ENCODE measurements at regions not wholly inside any gene's neighbourhood (a gene's known extent, or its start where the extent isn't known, plus 50 kb on each side); places are given as distances from the start of the nearest gene placed in this dataset.
"Not testable (repeated sequence)": the region's sequence is repeated elsewhere in the genome, so short reads cannot be mapped to it uniquely, and the experiment has no call there.

DNA sequence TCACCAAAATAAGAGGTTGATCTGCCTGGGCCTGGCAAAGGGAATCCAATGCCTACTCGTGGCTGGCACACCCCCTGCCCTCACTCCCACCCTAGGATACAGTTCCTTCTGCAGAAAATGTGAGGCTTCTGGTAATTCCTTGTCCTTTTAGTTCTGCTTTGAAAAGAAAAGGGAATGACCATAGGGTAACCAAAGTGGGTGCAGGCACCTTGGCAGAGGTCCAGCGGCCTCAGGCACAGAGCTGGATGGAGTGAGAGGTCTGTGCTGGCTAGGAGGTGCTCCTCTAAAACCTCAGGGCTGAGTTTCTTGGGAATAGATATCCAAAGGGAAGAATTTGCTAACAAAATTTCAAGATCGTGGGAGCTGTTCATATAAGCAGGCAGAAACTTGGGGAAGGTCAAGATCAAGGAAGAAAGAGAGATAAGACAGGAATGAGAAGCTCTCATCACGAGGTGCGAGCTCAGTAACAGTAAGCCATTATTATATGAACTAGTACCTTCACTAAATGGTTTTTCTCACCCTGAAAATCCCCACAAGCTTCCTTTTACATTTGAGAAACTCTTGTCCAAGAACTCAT, 293.1 kb upstream of the LYPLAL1 start:
- ATAC-seq, result no peak

DNA sequence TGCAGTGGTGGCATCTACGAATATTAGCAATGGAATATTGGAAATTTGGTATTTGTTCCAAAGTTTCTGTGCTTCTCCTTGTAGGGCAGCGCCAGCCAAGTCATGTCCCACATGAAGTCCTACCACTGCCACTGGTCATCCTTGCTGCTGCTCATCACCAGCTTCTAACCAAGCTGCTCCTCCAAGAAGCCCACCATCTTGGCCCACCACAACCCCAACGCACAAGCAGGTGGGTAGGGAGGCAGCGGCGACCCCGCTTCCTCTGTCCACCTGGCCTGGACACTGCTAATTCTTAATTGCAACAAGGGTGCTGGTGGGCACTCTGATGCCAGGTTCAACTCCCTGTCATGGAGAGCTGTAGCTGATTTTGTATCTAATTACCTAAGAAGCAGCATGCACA, 291.2 kb upstream of the LYPLAL1 start:
- no peak for ATAC-seq

DNA sequence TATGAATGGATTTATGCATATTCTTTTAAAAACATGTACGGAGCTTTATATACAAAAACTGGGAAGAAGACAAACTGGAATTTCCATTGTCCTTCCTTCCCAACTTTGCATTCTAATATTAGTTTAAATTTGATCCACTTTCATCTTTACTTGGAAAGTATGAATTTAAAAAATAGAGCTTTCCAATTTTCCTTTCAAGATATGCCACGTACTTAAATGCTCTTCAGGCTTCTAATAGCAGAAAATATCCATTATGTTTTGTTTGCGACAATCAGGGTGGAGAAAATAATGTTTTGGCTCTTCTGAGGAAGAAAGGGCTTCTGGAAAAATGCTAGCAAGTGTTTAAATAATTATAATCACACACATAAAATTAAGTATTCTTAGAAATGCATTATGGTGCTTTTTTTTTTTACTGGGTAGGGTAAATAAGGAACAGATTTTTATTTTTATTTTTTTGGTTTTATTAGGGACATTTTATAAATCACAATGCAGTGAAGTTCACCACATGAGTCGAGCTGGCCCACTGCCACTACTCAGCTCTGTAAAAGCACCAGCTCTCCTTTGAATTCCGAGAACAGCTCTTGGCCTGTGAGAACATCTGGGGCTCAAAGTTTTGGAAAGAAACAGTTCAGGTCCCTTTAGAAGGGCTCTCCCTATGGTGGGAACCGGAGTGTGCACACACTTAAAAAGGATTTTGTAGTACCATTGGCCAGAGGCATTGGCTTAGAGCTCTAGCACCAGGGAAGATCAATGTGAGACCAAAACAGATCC, 287.4 kb upstream of the LYPLAL1 start:
- ATAC-seq, result no peak

DNA sequence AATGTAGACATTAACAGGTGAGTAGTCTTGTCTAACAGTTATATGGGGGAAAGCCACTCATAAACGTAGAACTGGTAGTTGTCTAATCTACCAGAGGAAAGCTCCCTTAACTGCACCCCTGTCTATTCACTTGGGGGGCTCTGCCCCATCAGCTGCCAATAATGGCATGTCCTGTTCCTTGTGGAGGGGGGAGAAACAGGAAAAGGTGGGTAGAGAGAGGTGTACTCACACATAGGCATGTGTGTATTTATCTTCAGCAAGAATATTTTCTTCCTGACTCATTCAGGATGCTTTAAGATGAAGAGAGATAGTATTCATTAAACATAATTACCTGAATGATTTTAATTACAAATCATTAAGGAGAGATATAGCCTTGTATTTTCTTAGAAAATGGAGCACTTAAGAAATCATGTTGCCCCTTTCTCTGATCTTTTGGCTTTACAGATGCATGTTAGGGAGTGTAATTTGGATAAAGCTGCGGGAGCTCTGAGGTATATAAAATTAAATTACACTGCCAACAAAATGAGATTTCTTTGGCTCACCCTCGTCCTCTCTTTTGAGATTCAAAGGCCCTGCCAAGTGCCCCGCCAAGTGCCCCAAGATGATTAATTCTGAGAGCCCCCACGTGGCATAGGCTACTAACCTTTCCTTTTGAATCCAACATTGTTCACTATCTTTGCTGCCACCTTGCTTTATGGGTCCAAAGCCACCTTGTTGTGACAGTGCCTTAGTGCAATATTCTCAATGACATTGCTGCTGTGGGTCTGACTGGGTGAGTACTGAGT, 286.3 kb upstream of the LYPLAL1 start:
- ATAC-seq, result no peak

DNA sequence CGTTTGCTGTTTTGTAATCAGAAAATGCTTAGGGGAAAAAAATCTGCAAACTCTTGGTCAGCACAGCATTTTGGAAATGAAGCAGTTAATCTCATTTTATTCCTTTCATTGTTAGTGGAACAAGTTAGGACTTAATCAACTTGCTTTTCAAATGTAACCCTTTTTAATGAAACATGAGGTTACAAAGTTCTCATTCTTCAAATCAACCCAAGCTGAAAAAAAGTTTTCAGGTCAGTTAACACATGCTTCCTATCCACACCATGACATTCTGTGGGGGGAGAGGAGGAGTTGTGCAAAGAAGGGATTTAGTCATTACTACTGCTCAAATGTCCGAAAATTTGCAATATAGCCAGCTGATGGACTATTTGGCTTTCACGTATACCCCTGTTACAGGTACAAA, 283.2 kb upstream of the LYPLAL1 start:
- no peak for ATAC-seq

DNA sequence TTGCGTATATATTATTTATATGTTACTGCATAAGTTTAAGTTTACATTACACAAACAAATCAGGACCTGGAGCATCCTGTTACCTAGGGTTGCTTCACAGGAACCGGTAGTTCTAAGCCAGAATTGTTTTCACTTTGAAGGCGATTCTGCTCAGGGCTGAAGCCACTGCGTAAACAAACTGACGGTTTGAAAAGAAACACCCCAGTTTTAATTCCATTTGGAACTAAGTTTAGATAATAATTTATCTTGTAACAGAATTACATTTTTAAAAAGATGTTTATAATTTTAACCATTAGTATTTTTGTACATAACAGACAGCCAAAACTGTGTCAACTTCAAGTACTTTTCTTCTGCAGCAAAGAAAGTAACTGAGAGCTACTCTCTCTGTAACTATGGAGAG, 282.1 kb upstream of the LYPLAL1 start:
- ATAC-seq, result no peak

DNA sequence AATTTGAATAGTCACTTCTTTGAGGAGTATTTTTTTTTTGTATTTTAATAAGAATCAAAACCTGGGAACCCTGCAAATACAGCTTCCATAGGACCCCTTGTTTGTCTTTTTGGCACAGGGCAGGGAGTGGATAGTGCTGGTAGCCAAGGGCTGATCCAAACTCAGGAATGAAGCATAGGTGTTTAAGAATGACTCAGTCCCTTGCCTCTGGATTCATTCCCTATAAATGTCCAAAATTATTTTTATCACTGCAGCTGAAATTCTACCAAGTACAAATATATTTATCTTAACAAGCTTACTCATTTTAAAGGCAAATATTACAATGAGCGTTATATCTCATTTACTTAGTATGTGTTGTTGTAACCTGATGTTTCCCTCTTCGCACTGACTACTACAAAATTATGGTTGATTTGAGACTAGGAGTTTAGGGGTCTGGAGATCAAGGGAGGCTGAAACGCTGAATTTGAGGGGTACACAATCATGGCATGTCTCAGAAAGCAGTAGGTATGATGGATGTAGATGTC, 278.6 kb upstream of the LYPLAL1 start:
- no peak for ATAC-seq

DNA sequence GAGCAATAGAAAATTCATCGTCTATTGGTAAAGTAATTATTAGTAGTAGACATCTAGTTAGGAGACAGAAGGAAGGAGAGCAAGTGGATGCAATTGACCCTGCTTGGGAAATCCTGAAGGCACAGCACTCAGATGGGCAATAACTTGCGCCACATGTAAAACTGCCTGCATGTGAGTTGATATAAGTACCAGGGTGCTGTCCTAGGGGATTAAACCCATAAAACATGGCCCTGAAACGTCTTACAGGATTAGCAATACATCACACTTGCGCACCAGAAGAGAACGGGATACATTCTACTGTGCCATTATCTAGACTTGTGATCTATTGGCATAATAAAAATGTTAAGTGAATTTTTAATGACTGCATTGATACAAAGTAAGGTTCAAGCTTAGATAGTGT, 277.5 kb upstream of the LYPLAL1 start:
- no peak for ATAC-seq

DNA sequence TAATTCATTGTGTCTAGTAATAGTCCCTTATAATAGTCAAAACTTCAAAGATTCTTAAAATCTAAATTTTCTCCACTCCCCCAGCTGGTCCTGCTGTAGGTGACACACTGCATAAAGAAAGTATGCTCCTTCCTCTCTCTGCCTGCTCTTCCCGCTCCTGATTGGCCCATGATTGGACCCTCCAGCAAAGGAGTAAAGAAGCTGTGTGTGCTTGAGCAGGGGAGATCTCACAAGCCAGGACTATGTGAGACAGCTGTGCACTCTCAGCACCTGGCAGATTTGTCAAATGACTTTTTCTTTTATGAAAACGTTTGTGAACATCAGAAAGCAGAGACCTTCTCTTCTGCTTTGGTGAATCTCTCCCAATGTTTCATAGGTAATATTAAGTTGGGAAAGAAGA, 274.8 kb upstream of the LYPLAL1 start:
- ATAC-seq, result no peak

DNA sequence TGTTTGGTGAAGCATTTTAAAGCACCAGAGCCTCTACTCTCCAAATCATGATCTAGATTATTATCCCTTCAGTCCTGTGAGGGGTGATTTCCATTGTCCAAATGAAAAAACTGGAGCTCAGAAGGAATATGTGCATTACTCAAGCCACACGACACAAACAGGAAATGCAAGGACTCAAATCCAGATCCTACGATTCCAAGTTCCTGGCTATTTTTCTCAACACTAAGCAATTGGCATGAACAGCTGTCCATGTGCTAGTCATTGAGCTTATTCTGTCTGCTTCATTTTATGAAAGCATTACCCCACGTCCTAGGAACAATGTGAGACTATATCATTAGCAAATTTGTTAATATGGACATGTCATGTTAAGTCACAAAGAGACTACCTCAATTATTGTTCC, 273.1 kb upstream of the LYPLAL1 start:
- ATAC-seq, result no peak

DNA sequence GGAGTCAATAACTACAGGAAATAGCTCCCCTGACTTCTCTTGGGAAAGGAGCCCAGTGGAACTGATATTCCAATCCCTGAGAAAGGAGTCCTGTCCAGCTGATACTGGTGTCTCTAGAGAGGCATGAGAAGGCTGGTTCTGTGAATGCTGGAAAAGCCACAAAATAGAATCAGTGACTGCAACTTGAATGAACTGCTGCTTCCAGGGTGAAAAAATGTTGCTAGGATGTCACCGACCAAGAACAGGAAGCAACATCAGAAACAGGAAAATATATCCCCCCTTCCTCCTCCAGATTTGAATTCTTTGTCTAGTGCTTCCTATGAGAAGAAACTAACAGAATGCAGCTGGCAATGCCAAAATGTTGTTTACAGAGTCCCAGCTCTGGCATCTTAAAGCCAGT, 269.3 kb upstream of the LYPLAL1 start:
- no peak for ATAC-seq

DNA sequence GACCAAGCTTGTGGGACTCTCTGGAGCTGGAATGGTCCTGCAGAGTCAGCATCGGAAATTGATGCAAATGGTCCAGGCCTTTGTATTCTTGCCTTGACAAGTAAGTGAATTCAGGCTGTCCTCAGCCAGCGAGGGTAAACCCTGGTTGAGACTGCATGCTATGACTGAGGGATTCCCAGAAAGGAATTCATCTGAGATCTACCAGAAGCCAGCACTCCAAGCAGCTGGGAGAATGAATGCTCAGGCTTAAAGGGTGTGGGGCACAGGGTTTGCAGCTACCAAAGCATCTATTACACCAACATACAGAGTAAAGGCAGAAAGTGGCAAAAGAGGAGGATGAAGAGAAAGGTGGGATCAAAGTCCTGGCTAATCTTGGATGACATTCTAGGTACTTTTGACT, 257.0 kb upstream of the LYPLAL1 start:
- ATAC-seq, result no peak

DNA sequence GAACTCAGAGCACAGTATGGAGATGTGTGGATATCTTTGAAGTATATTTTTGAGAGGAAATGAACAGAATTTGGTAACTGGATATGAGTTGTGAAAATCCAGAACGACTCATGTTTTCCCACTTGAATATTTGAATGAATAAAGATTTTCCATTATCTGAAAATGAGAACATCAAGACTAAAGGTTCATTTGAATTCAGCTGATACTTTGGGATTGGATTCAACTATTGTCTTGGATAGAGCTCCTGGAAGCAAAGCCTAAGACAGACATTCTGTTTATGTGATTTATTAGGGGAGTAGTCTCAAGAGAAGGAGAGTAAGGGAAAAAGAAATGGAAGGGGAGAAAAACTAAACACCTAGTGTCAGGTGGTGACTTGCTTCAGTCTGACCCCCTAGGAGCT, 256.0 kb upstream of the LYPLAL1 start:
- ATAC-seq, result no peak

DNA sequence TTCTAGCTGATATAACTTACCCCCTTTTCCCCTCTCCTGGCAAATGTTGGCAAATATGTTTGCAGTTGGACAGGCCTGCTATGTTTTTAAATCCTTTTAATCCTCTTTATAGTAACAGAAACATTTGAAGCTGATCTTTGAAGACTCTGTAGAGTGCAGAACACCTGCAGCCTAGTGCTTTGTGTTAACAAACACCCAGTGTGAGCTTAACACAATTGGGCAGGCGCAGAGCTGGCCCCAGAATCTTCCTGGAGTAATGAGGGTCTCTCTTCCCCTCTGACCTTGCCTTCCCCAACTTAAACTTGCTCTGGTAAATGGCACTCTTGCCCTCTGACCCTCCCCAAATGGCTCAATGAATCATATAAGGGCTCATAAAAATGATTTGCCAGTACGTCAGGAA, 247.9 kb upstream of the LYPLAL1 start:
- no peak for ATAC-seq

DNA sequence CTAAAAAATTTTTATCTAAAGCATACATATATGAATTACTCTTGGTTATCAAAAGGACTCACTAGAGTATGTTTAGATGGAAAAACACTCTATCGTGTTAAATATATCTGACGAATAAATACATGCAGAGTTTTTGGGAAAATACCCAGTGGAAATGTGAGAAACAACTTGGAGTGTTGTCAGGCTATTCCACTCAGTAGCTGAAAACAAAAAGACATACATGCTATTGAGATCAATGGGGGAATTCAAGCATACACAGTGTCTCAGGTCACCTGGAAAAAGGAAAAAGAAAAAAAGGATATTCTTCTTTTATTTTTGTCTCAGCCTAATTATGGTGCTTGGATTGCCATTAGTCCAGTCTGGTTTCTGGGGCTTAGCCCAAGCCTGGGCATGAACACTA, 247.0 kb upstream of the LYPLAL1 start:
- ATAC-seq, result no peak

DNA sequence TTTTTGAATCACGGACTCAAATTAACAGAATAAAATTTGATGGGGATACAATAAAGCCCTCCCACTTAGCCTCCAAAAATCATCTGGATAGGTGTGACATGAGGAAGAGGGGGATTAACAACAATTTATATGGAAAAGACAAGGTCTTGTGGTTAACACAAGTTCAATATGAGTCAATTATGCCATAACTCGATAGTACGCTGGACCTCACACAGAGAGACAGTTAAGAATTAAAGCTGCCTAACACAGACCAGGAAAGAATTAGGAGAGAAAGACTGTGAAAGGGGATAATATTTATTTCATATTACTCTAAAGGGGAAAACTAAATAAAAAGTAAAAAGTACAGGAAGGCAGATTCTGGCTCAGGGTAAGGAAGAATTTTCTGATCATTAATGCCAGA, 243.7 kb upstream of the LYPLAL1 start:
- ATAC-seq, result no peak

DNA sequence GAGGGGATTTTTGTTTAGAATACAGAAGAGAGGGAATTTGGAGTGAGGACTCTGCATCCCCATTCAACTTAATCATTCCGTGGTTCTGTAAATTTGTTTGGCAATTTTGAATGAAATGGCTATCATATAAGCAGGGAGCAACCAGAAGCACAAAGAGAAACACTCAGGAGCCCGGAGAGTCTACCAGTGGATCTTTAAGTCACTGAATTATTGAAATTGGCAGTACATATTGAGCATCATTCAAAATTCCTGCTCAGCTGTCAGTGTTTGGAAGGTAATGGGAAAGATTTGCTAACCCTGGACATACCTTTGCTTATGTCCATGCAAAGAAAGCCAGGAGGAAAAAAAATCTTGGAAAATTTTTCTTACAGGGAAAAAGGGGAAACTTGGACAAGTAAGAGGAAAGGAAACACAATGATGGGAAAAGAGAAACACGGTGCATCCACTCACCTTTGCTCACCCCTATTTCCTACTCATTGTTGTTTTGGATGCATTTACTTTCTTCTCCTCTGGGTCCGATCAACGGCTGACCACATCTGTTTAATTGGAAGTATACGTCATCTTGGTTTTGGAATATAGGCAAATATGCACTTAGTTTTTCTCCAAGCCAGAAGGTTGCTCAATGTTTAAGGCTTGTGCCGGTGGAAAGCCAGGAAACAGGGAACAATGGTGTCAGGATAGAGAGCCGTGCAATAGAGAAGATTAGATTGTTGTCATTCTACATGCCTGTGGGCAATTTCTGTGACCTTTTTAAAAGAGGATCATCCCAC, 243.0 kb upstream of the LYPLAL1 start:
- no peak for ATAC-seq

DNA sequence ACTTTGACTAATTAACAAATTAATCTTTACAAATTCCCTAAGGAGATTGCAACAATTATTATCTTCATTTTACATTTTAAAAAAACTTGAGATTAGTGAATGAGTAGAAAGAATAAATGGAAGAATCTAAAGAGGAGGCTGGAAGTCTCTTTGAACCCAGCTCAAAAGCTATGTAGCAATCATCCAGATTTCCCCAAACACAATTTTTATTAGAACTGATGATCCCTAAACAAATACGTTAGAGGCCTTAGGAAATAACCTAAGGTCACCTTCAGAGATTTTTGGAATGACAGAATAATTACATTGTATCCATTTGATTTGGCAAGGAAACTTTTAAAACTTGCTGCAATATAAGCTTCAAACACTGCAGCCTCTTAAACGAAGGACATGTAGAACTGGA, 242.4 kb upstream of the LYPLAL1 start:
- ATAC-seq, result no peak

DNA sequence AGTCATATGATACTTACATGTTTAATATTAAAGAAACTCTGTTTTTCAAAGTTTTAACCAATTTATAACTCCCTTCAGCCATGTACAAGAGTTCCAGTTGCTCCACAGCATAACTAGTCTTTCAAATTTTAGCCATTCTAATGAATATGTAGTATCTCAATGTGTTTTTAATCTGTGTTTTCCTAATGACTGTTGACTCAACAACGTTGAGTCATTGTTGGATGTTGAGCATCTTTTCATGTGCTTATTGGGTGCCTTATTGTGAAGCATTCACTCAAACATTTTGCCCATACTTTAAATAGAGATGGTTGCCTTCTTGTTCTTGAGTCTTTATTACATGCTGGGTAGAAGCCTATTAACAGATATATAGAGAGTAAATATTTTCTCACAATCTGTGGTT, 240.2 kb upstream of the LYPLAL1 start:
- ATAC-seq, result no peak

DNA sequence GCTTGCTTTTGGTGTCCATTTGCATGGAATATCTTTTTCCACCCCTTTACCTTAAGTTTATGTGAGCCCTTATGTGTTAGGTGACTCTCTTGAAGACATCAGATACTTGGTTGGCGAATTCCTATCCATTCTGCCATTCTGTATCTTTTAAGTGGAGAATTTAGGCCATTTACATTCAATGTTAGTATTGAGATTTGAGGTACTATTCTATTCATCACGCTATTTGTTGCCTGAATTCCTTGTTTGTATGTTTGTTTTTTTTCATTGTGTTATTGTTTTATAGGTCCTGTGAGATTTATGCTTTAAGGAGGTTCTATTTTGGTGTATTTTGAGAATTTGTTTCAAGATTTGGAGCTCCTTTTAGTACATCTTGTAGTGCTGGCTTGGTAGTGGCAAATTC, 238.3 kb upstream of the LYPLAL1 start:
- not testable (repeated sequence) for ATAC-seq

DNA sequence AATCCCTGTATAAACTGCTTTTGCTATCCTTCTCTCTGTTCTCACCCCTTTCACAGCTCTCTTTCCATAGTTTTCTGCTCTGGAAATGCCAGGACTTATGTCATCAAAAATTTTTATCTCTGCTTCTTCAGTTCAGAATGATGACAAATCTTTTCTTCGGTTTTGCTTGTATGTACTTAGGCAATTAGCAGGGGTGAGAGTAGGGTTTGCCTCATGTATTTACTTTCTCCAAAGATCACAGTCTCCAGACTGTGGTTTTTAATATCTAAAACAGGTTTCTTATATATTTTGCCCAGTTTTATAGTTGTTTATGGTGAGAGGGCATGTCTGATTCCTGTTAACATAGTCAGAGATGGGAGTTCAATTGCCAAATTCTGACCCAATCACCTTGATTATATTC, 235.4 kb upstream of the LYPLAL1 start:
- ATAC-seq, result no peak

DNA sequence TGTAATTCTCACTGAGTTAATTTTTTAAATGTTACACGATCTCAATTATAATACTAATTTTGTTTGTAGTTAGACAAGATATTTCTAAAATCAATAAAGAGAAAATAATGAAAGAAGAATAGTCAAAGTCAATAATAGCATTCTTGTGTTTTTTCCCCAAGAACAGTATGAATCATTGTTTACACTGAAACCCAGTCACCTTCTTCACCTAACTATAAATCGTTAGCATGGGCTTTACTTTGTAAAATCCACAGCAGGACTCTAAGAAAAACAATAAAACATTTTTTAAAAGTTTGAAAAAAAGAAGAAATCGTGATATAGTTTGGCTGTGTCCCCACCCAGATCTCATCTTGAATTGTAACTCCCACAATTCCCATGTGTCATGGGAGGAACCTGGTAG, 234.6 kb upstream of the LYPLAL1 start:
- no peak for ATAC-seq

DNA sequence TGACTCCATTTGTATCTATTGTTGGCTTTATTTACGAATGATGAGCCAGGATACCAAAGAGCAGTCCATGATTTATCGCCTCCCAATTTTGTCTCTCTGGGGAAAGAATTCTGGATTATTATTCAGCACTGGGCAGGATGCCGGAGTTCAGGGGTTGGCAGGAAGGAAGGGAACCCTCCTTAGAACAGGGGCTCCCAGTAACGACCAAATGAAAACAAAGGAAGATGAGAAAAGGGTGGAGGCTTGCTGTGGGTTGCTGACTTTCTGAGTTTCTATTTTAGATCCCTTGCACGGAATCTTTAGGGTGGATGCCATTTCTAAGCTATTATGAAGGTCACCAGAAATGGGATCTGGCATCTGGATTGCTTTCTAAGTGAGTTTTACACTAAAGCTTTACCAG, 231.2 kb upstream of the LYPLAL1 start:
- no peak for ATAC-seq

All from esophagus mucosa (tissue), 1 donor.